NCI-H460 (cell line): ENCODE measurements at regions not wholly inside any gene's neighbourhood (a gene's known extent, or its start where the extent isn't known, plus 50 kb on each side); places are given as distances from the start of the nearest gene placed in this dataset.

Experiments used
- DNase-seq: peaks from one replicate; pipeline ENCODE4 v3.0.0-alpha.2; 2016; ENCODE audit warnings: low read depth; ENCODE audit errors: extremely low read depth

DNA sequence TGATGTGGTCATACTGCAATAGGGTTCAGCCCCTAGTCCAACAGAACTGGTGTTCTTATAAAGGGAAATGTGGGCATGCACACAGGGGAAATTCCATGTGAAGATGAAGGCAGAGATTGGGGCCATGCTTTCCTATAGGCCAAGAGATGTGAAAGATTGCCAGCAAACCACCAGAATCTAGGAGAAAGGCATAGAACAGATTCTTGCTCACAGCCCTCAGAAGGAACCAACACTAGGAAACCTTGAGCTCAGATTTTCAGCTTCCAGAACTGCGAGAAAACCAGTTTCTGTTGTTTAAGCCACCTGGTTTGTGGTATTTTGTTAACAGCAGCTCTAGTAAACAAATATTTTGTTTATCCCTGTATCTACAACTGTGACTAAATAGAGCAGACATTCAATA, 197.6 kb upstream of the CITED2 start:
- no peak for DNase-seq

DNA sequence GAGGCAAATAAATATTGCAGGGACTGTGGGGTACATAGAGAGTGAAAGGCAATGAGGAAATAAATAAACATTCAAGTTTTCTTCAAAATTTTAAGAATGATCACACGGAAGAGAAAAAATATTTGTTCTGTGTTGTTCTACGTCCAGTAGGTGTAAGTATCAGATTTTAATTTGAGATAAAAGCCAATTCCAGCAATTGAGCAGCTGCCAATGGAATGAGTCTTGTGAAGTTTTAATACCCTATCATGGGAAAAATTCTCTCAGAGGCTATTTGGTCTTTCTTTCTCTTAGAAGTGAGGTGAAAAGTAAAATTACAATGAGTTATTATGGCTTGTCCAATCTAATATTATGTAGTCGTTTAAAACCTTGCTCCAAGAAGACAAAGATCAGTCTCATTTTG, 195.7 kb upstream of the CITED2 start:
- no peak for DNase-seq

DNA sequence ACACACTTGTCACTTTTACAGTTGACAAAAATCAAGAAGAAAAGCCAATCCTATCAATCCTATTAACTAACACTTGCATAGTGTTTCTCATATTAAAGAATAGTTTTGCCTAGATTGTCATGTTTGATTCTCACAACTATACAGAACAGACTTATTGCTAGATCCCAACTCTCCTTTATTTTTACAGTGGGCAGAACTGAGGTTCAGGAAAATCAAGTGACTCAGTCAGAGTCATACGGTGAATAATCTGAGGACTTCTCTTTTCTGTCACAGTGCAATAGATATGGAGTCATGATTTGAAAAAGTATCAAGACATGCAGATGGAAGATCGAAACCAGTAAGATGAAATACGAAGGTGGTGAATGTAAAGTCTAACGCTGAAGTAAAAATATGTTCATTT, 195.1 kb upstream of the CITED2 start:
- no peak for DNase-seq

- no peak for DNase-seq
These were observed 194.6 kb upstream of the CITED2 start for GRCh38 chr6:139568956-139569538.

- no peak for DNase-seq
These were observed 193.9 kb upstream of the CITED2 start for GRCh38 chr6:139568151-139568955.

GRCh38 chr6:139567095-139567494, 192.6 kb upstream of the CITED2 start:
- DNase-seq = no peak

DNA sequence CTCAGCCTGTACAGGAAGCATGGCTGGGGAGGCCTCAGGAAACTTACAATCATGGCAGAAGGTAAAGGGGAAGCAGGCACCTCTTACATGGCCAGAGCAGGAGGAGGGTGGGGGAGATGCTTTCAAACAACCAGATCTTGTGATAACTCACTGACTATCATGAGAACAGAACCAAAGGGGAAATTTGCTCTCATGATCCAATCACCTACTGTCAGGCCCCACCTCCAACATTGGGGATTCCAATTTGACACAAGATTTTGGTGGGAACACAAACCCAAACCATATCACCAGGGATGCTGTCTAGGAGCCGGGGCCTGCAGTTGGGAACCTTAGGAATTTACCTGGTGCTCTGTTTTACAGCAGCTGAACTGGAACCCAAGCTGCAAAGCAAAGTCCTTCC, 191.1 kb upstream of the CITED2 start:
- no peak for DNase-seq

- DNase-seq = no peak
These were observed 183.1 kb upstream of the CITED2 start for GRCh38 chr6:139557547-139557946.

DNA sequence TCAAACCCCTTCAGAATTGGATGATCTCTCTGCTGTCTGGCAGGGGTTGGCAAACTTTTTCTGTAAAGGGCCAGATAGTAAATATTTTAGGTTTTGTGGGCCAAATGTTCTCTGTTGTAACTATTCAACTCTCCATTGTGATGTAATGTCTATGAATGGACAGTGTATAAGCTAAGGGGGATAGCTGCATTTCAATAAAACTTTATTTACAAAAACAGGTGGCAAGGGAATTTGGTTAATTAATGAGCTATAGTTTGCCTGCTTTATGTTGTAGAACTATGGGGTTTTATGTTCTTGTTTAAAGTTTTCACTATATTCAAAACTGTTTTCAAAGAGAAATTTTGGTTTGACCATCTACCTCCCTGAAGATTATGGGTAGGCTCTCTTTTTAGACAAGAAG, 182.1 kb upstream of the CITED2 start:
- no peak for DNase-seq

GRCh38 chr6:139553916-139554315, 179.5 kb upstream of the CITED2 start:
- no peak for DNase-seq

- DNase-seq = no peak
These were observed 176.9 kb upstream of the CITED2 start for GRCh38 chr6:139551376-139551775.

- no peak for DNase-seq
These were observed 175.9 kb upstream of the CITED2 start for GRCh38 chr6:139550361-139550760.

DNA sequence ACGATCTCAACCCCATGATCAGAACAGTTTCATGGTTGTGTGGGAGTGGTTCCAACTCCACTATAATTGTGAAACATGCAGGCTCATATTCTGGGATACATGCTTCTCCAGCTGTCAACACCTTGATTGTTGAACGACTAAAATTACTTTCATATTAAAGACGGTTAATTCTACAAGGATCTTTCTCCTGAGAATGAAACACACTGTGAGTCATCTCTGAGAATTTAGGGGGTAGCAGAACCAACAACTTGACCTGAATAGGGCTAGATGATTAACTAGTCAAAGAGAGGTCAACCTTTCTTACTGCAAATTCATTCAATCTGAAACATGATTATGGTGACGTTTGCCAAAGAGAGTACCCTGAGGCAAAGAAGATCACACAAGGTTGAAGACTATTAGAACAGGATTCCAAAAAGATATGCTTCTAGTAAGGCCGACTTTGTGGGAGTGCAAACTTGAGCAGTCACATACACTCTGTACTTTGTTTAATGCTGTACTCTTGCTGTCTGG, 175.2 kb upstream of the CITED2 start:
- no peak for DNase-seq

DNA sequence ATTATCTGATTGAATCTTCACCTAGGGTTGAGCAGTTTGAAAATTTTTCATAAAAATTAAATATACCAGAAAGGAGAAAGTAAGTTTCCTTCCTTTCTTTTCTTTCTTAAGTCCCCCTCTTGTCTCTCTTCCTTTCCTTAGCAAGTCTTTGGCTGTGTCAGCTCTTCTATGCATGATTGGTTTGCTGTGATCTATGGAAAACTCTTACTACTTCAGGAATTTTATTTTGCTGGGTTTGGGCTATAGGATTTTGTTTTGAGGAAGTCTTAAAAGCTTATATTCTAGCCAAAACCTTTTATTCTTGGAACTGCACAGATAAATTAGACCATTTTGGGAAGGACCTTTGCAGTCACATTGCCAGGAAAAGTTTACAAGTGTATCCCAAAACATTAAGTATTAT, 173.4 kb upstream of the CITED2 start:
- no peak for DNase-seq

DNA sequence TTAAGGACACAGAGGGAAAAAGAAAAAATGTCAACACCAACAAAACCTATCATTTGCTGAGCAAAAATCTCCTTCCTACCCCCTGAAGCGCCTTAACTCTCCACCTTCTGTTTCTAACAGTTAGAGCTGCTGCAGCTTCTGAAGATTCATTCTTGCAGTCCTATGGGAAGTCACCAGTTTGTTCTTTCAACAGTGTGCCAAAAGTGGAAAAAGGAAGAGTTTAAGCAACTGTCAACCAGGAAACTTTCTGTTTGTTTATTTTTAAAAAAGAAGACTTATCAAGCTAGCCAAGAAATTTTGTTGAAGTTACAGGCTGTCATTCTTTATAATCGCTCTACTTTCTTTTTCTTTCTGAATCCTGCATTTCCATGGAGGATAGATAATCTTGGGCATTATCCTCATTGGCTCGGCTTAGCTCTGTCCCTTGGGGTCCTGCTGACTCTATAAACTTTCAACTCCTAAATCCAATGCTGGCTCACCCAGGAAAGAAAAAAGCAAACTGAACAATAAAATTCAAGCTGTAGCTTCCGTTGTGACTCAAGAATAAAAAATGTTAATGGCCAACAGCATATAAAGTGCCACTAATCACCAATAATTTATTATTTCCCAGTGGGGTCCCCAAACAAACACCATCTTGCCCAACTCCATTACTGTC, 172.8 kb upstream of the CITED2 start:
- no peak for DNase-seq

GRCh38 chr6:139546106-139546472, 171.6 kb upstream of the CITED2 start:
- DNase-seq = no peak

DNA sequence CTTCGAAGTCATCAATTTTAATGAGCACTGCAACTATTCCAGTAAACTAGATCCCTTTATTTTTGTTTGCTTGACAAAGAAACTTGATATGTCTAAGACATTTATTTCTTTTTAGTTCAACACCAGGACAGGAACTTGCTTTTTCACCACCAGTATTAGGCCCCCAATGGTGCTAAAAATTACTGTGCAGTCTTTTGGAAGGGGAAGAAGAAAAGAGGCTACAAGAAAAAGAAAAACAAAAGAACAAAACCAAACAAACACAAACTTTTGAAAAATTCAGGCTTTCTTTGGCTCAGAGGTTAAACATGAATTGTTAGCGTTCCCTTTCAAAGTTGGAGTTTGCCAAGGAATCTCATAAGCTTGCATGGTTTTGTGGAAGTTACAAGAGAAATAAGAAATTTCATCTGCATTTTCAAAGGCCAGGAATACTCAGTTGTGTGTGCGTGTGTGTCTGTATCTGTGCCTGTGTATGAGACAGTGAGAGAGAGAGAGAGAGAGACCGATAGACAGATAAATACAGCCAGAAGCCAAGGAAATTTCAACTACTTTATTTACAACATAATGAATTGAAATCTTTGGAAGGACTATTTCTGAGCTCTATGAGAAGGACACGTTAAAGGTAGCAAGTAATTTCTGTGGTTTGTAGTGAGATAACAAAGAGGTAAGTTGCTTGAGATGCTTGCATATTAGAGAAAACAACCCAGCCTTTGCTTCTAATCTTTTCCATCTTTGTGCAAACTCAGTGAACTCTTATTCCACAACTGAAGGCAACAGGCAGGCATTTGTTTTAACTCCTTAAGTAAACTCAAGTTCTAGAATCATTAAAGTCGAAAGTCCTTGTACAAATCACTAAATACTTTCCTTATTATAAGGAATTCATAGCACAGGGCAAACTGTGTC, 171.0 kb upstream of the CITED2 start:
- DNase-seq = no peak

DNA sequence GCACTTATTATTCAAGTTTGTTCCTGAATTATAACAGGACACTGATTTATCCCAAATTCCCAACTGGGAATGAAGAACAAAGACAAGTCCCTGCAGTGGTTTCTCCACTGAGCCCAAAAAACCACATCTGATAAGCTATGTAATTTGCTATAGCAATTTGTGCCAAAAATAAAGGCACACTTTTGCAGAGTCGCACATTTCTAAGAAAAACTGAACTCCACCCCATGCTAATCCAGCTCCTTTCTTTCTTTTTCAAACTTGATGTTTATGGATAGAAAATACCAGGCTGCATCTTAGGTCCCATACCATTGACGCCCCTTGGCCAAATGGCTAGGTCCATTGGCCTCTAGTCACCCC, 170.2 kb upstream of the CITED2 start:
- DNase-seq = no peak

GRCh38 chr6:139542351-139542750, 167.9 kb upstream of the CITED2 start:
- DNase-seq = no peak

- DNase-seq = no peak
These were observed 166.4 kb upstream of the CITED2 start for GRCh38 chr6:139540894-139541293.

DNA sequence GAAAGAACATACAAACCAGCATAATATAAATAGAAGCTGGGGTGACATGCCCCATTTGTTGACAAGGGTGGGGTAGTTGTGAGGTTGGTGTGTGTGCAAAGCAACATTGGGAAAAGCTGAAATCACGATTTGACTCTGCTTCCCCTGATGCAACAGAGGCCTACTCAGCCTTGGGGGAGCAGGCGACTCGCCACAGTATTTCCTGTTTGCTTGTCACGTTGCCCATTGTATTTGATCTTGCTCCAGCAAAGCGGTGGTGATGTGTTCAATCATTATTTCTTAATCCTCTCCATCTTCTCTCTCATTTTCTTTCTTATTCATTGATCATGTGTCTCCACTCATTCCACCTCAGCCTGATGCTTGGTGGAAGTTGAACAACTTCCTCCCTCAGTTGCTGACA, 165.8 kb upstream of the CITED2 start:
- no peak for DNase-seq
